Tibial nerve (tissue), 4 donors: ENCODE measurements at regions not wholly inside any gene's neighbourhood (a gene's known extent, or its start where the extent isn't known, plus 50 kb on each side); places are given as distances from the start of the nearest gene placed in this dataset.

ENCODE experiments used
- CTCF ChIP-seq, 5 experiments: fragments of 200-600 bp in 3 of 5; fragments of 450-650 bp in 2 of 5; sonication (generic) in 3 of 5; IDR thresholded peaks; one replicate each; pipeline ENCODE4 v1.5.1; 2016 to 2019; ENCODE audit warnings: antibody characterized with exemption in 5 of 5, mild to moderate bottlenecking in 3 of 5, moderate library complexity in 2 of 5
- EP300 ChIP-seq, 2 donors: sonication (generic); formaldehyde crosslinking; IDR thresholded peaks; one replicate each; pipeline ENCODE4 v1.6.1; 2017; ENCODE audit warnings: antibody characterized with exemption in 2 of 2, mild to moderate bottlenecking in 1 of 2
- POLR2A ChIP-seq, 2 donors: fragments of 450-650 bp; IDR thresholded peaks; one replicate each; pipeline ENCODE4 v1.6.1; 2017; ENCODE audit warnings: antibody characterized with exemption in 2 of 2, mild to moderate bottlenecking in 2 of 2, moderate library complexity in 2 of 2

GRCh38 chr21:28256420-28256831 lies 736.3 kb downstream of the LTN1 start:
- TF ChIP-seq CTCF (IDR thresholded peaks at IDR 0.05) (no peak), POLR2A (IDR thresholded peaks at IDR 0.05) (no peak), EP300 (IDR thresholded peaks at IDR 0.05) (no peak)
